ENCODE measurements at regions not wholly inside any gene's neighbourhood (a gene's known extent, or its start where the extent isn't known, plus 50 kb on each side); places are given as distances from the start of the nearest gene placed in this dataset.

GRCh38 chr2:196233021-196233804 is 61.8 kb upstream of the STK17B start:
- TF ChIP-seq, protein P1, sequence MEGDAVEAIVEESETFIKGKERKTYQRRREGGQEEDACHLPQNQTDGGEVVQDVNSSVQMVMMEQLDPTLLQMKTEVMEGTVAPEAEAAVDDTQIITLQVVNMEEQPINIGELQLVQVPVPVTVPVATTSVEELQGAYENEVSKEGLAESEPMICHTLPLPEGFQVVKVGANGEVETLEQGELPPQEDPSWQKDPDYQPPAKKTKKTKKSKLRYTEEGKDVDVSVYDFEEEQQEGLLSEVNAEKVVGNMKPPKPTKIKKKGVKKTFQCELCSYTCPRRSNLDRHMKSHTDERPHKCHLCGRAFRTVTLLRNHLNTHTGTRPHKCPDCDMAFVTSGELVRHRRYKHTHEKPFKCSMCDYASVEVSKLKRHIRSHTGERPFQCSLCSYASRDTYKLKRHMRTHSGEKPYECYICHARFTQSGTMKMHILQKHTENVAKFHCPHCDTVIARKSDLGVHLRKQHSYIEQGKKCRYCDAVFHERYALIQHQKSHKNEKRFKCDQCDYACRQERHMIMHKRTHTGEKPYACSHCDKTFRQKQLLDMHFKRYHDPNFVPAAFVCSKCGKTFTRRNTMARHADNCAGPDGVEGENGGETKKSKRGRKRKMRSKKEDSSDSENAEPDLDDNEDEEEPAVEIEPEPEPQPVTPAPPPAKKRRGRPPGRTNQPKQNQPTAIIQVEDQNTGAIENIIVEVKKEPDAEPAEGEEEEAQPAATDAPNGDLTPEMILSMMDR (IDR thresholded peaks at IDR 0.05; ENCODE audit: low read depth, low read length), result no peak
- DNase-seq (ENCODE audit: low read depth, low spot score), result peak; percentile 92
- no peak overlapping the region for H3K4me3 ChIP-seq (ENCODE audit: low read depth, low read length)
- in situ Hi-C loops (cut with HindIII; ENCODE audit: low sequenced_read_pairs), result no loop called here

GRCh38 chr2:196233805-196234475 is 62.6 kb upstream of the STK17B start:
- DNase-seq (ENCODE audit: low read depth, low spot score), result peak; percentile 54
- TF ChIP-seq, protein P1 (IDR thresholded peaks at IDR 0.05; ENCODE audit: low read depth, low read length), result no peak
- no peak overlapping the region for H3K4me3 ChIP-seq (ENCODE audit: low read depth, low read length)
- in situ Hi-C loops (cut with HindIII; ENCODE audit: low sequenced_read_pairs), result no loop called here

GRCh38 chr2:196234672-196235071 is 63.3 kb upstream of the STK17B start:
- DNase-seq (ENCODE audit: low read depth, low spot score), result peak; percentile 89
- in situ Hi-C loops (cut with HindIII; ENCODE audit: low sequenced_read_pairs), result no loop called here
- no peak overlapping the region for H3K4me3 ChIP-seq (ENCODE audit: low read depth, low read length)
- TF ChIP-seq, protein P1 (IDR thresholded peaks at IDR 0.05; ENCODE audit: low read depth, low read length), result no peak

GRCh38 chr2:196238836-196239380 is 67.5 kb upstream of the STK17B start:
- in situ Hi-C loops (cut with HindIII; ENCODE audit: low sequenced_read_pairs), result no loop called here
- TF ChIP-seq, protein P1 (IDR thresholded peaks at IDR 0.05; ENCODE audit: low read depth, low read length), result no peak
- no peak overlapping the region for H3K4me3 ChIP-seq (ENCODE audit: low read depth, low read length)
- DNase-seq (ENCODE audit: low read depth, low spot score), result no peak

DNA sequence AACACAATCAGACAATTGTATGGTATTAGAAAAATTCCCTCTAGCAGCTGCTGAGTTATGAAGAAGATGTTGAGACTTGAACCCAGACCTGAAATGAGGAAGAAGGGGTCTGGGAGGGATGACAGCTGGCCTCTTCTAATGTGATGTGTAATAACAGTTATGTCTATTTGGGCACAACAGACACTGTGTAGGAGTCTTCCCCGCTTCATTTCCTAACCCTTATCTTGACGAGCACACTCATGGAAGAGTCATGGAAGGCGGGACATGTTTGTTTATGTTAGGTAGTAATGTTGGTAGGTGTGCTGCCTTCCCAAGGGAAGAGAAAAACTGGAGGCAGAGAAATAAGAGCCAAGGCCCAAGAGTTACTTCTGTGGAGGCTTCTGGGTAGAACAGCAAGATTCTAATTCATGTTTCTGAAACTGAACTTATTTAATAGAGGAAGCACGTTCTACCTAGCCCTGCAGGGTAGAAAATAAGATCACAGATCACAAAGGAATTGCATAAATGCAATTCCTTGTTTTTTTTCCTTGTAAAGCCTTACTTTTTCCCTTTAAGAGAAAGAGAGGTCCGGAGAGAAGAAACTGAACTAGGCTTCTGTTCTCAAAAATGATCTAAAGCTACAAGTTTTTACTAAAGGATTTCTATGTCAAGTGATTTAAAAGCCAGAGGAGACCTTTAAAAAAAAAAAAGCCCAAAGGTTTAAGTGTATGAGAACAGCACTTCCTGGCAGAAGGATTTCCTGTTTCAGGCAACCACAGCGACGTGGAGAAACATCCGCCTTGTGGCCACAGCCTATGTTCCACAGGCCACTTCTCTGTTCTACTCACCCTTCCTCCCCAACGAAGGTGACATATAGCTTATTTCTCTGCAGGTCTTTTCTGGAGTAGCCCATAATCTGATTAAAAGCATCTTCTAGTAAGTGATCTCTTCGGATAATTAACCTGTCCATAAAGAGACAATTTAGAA is 68.5 kb upstream of the STK17B start:
- peak; percentile 82 for DNase-seq (ENCODE audit: low read depth, low spot score)
- TF ChIP-seq, protein P1 (IDR thresholded peaks at IDR 0.05; ENCODE audit: low read depth, low read length), result no peak
- in situ Hi-C loops (cut with HindIII; ENCODE audit: low sequenced_read_pairs), result no loop called here
- no peak overlapping the region for H3K4me3 ChIP-seq (ENCODE audit: low read depth, low read length)

- H3K4me3 ChIP-seq (ENCODE audit: low read depth, low read length), result no peak overlapping the region
- in situ Hi-C loops (cut with HindIII; ENCODE audit: low sequenced_read_pairs), result no loop called here
- DNase-seq (ENCODE audit: low read depth, low spot score), result no peak
- TF ChIP-seq, protein P1 (IDR thresholded peaks at IDR 0.05; ENCODE audit: low read depth, low read length), result no peak
These were observed 69.8 kb upstream of the STK17B start for GRCh38 chr2:196241175-196241574.
